ENCODE measurements at regions not wholly inside any gene's neighbourhood (a gene's known extent, or its start where the extent isn't known, plus 50 kb on each side); places are given as distances from the start of the nearest gene placed in this dataset.
"Not testable (repeated sequence)": the region's sequence is repeated elsewhere in the genome, so short reads cannot be mapped to it uniquely, and the experiment has no call there.

GRCh38 chr5:126150319-126150718 lies 272.9 kb upstream of the GRAMD2B start:
- not testable (repeated sequence) for TF ChIP-seq CTCF, EZH2phosphoT487 (IDR thresholded peaks at IDR 0.05)
